ENCODE measurements at regions not wholly inside any gene's neighbourhood (a gene's known extent, or its start where the extent isn't known, plus 50 kb on each side); places are given as distances from the start of the nearest gene placed in this dataset.

GRCh38 chr4:81754169-81754568, 282.5 kb upstream of the RASGEF1B start:
- Histone ChIP-seq H3K4me3 (ENCODE audit: low read depth, low read length) (no peak overlapping the region), H3K36me3 (ENCODE audit: control insufficient read depth, insufficient read depth, low read length) (no peaks in the 10 kb centered on the region), H3K27me3 (ENCODE audit: control insufficient read depth, insufficient read depth, low read length) (no peaks in the 10 kb centered on the region)
- no peak for TF ChIP-seq CTCF (IDR thresholded peaks at IDR 0.05; ENCODE audit: insufficient read depth, low read depth, low read length)
- ChIA-PET CTCF (no interaction called here), POLR2A (no interaction called here)
- DNase-seq (ENCODE audit: low read depth): no peak

GRCh38 chr4:81751531-81752289, 280.0 kb upstream of the RASGEF1B start:
- Histone ChIP-seq H3K36me3 (ENCODE audit: control insufficient read depth, insufficient read depth, low read length) (no peaks in the 10 kb centered on the region), H3K27me3 (ENCODE audit: control insufficient read depth, insufficient read depth, low read length) (no peaks in the 10 kb centered on the region), H3K4me3 (ENCODE audit: low read depth, low read length) (no peak overlapping the region)
- TF ChIP-seq CTCF (IDR thresholded peaks at IDR 0.05; ENCODE audit: insufficient read depth, low read depth, low read length): no peak
- POLR2A ChIA-PET: no interaction called here
- CTCF ChIA-PET: no interaction called here
- no peak for DNase-seq (ENCODE audit: low read depth)

- POLR2A ChIA-PET: no interaction called here
- no peak for DNase-seq (ENCODE audit: low read depth)
- no peak for TF ChIP-seq CTCF (IDR thresholded peaks at IDR 0.05; ENCODE audit: insufficient read depth, low read depth, low read length)
- no peak overlapping the region for H3K4me3 ChIP-seq (ENCODE audit: low read depth, low read length)
- H3K27me3 ChIP-seq (ENCODE audit: control insufficient read depth, insufficient read depth, low read length): no peaks in the 10 kb centered on the region
- H3K36me3 ChIP-seq (ENCODE audit: control insufficient read depth, insufficient read depth, low read length): no peaks in the 10 kb centered on the region
- CTCF ChIA-PET: no interaction called here
Observed at GRCh38 chr4:81747242-81747930, 275.7 kb upstream of the RASGEF1B start.

DNA sequence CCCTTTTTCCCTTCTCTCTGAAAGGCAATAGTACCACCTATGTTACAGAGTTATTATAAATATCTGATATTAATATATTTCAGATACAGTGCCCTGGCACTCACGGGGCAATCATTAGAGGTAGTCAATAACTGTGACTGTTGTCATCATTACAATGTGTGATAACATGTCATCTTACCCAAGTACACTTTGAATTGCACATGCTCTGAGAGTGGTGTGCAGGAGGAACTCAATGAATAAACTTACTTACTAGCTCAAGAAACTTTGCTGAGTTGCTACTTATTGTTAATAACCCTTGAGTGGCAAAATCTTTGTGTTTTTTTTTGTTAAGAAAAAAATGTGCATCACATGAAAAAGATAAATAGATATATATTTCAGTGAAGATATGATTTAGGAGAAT, 275.1 kb upstream of the RASGEF1B start:
- Histone ChIP-seq H3K36me3 (ENCODE audit: control insufficient read depth, insufficient read depth, low read length) (no peaks in the 10 kb centered on the region), H3K27me3 (ENCODE audit: control insufficient read depth, insufficient read depth, low read length) (no peaks in the 10 kb centered on the region), H3K4me3 (ENCODE audit: low read depth, low read length) (no peak overlapping the region)
- no peak for TF ChIP-seq CTCF (IDR thresholded peaks at IDR 0.05; ENCODE audit: insufficient read depth, low read depth, low read length)
- ChIA-PET CTCF (no interaction called here), POLR2A (no interaction called here)
- no peak for DNase-seq (ENCODE audit: low read depth)

DNA sequence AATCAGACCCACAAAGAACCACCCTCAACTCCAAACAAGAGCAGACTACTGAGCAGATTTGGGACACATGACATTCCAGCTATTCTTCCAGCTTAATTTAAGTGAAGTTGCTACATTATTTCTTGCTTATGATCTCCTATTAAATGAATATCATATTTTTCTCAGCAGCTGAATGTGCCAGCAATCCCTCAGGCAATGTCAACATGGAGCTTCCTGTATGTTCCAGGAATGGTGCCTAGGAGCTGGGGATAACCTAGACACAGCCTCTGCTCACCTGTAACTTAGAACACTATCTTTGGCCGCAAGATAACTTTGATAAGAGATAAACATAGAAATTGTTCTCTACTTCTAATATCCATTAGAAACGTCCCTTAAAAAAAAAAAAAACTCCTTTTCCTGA, 274.4 kb upstream of the RASGEF1B start:
- no peak for TF ChIP-seq CTCF (IDR thresholded peaks at IDR 0.05; ENCODE audit: insufficient read depth, low read depth, low read length)
- CTCF ChIA-PET: no interaction called here

More for the DNA sequence above, 274.4 kb upstream of the RASGEF1B start:
- POLR2A ChIA-PET: no interaction called here
- H3K27me3 ChIP-seq (ENCODE audit: control insufficient read depth, insufficient read depth, low read length): no peaks in the 10 kb centered on the region
- H3K4me3 ChIP-seq (ENCODE audit: low read depth, low read length): no peak overlapping the region
- no peak for DNase-seq (ENCODE audit: low read depth)
- H3K36me3 ChIP-seq (ENCODE audit: control insufficient read depth, insufficient read depth, low read length): no peaks in the 10 kb centered on the region

All from BJ (cell line).